ENCODE measurements at regions not wholly inside any gene's neighbourhood (a gene's known extent, or its start where the extent isn't known, plus 50 kb on each side); places are given as distances from the start of the nearest gene placed in this dataset.

DNA sequence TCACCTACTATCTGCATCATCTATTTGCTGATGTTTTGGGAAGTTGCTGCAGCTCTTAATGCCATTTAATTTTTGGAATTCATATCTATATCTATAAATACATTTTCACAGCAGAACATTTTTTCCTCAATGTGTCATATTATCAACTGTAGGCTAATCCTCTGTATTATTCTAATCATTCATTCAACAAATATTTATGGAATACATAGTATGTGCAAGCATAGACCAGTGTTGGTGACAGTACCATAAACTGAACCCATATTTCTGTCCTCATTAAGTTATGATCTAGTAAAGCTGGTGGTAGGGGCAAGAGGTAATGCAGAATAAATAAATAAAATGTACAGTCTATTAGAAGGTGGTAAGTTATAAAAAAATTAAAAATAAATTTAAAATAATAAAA, 585.3 kb upstream of the BCHE start:
- TF ChIP-seq, protein P1, sequence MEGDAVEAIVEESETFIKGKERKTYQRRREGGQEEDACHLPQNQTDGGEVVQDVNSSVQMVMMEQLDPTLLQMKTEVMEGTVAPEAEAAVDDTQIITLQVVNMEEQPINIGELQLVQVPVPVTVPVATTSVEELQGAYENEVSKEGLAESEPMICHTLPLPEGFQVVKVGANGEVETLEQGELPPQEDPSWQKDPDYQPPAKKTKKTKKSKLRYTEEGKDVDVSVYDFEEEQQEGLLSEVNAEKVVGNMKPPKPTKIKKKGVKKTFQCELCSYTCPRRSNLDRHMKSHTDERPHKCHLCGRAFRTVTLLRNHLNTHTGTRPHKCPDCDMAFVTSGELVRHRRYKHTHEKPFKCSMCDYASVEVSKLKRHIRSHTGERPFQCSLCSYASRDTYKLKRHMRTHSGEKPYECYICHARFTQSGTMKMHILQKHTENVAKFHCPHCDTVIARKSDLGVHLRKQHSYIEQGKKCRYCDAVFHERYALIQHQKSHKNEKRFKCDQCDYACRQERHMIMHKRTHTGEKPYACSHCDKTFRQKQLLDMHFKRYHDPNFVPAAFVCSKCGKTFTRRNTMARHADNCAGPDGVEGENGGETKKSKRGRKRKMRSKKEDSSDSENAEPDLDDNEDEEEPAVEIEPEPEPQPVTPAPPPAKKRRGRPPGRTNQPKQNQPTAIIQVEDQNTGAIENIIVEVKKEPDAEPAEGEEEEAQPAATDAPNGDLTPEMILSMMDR (IDR thresholded peaks at IDR 0.05; ENCODE audit: insufficient read depth, low read depth, low read length), result no peak
- H3K4me3 ChIP-seq (ENCODE audit: low read depth, low read length), result no peak overlapping the region
- no peak for DNase-seq (ENCODE audit: low read depth)

GRCh38 chr3:166420071-166420470, 582.8 kb upstream of the BCHE start:
- TF ChIP-seq, protein P1 (IDR thresholded peaks at IDR 0.05; ENCODE audit: insufficient read depth, low read depth, low read length), result no peak
- no peak for DNase-seq (ENCODE audit: low read depth)
- no peak overlapping the region for H3K4me3 ChIP-seq (ENCODE audit: low read depth, low read length)

GRCh38 chr3:166405896-166406295, 568.7 kb upstream of the BCHE start:
- no peak overlapping the region for H3K4me3 ChIP-seq (ENCODE audit: low read depth, low read length)
- DNase-seq (ENCODE audit: low read depth), result no peak
- TF ChIP-seq, protein P1 (IDR thresholded peaks at IDR 0.05; ENCODE audit: insufficient read depth, low read depth, low read length), result no peak

DNA sequence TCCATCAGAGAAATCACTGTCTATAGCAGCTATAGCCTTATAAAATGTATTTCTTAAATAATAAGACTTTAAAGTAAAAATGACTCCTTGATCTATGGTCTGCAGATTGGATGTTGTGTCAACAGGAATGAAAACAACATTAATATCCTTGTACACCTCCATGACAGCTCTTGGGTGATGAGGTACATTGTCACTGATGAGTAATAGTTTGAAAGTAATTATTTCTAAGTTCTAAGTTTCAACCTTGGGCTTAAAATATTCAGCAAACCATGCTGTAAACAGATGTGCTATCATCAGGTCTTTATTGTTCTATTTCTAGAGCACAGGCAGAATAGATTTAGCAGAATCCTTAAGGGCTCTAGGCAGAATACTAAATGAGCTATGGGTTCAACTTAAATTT, 568.2 kb upstream of the BCHE start:
- DNase-seq (ENCODE audit: low read depth), result peak; percentile 6
- H3K4me3 ChIP-seq (ENCODE audit: low read depth, low read length), result no peak overlapping the region
- TF ChIP-seq, protein P1 (IDR thresholded peaks at IDR 0.05; ENCODE audit: insufficient read depth, low read depth, low read length), result no peak

DNA sequence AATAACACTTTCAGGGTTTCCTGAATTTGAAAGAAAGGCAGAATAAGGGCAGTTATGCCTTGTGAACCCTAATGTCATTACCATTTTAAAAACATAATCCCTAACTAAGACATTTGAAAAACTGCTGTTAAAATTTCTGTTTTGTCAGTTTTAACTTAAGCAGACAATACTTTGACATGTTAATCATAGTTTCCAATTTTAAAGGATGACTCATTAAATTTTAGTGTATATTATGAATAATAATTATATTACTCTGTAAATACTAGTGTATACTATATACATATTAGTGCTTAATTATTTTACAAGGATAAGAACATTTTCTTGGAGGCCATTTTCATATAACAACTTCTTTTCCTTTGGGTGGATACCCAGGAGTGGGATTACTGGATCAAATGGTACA, 553.1 kb upstream of the BCHE start:
- no peak for DNase-seq (ENCODE audit: low read depth)
- TF ChIP-seq, protein P1 (IDR thresholded peaks at IDR 0.05; ENCODE audit: insufficient read depth, low read depth, low read length), result no peak

GRCh38 chr3:166388321-166388720, 551.1 kb upstream of the BCHE start:
- DNase-seq (ENCODE audit: low read depth), result no peak
- TF ChIP-seq, protein P1 (IDR thresholded peaks at IDR 0.05; ENCODE audit: insufficient read depth, low read depth, low read length), result no peak

More for the DNA sequence above, 553.1 kb upstream of the BCHE start:
- H3K4me3 ChIP-seq (ENCODE audit: low read depth, low read length), result no peak overlapping the region

DNA sequence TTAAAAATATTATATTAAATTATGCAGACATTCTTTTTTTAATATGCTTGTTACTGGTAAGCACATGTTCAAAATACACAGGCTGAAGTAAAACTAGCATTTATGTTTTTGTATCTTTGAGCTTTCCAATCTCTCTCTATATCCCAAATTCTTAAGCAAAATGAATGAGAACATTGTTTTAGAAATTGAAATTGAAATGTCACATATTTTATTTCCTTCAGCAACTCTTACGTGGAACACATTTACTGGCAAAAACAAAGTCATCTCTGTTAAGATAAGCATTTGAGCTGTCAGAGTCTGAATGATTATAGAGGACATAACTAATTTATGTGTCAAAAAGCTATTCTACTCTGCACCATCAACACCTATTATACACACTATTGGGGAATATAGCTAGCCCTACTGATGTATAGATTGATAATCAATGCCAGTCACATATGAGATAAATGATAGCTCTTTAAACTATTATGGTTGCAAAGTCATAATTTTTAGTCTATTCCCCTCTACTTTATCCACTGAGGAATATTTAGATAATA, 535.4 kb upstream of the BCHE start:
- no peak overlapping the region for H3K4me3 ChIP-seq (ENCODE audit: low read depth, low read length)
- TF ChIP-seq, protein P1 (IDR thresholded peaks at IDR 0.05; ENCODE audit: insufficient read depth, low read depth, low read length), result no peak
- no peak for DNase-seq (ENCODE audit: low read depth)

More at GRCh38 chr3:166388321-166388720, 551.1 kb upstream of the BCHE start:
- H3K4me3 ChIP-seq (ENCODE audit: low read depth, low read length), result no peak overlapping the region

All from fibroblast of villous mesenchyme (primary cell).